Neural progenitor cell (in vitro differentiated cells): ENCODE measurements at regions not wholly inside any gene's neighbourhood (a gene's known extent, or its start where the extent isn't known, plus 50 kb on each side); places are given as distances from the start of the nearest gene placed in this dataset.

ENCODE experiments used
- DNase-seq: peaks from one replicate; pipeline ENCODE4 v3.0.0-alpha.2; 2016; ENCODE audit warnings: low spot score
- H2AFZ ChIP-seq: fragments of 200-600 bp; sonication (generic); replicated peaks from 2 replicates; pipeline ENCODE4 v1.6.1; 2016; ENCODE audit warnings: antibody characterized with exemption
- H3F3A ChIP-seq: fragments of 200-600 bp; sonication (generic); 2 replicates; pipeline ENCODE4 v1.6.1; 2016; ENCODE audit warnings: antibody characterized with exemption, low read depth
- H3K27ac ChIP-seq: fragments of 200-600 bp; sonication (generic); 2 replicates; pipeline ENCODE4 v1.5.1; 2016; ENCODE audit warnings: mild to moderate bottlenecking
- H3K27me3 ChIP-seq: fragments of 200-600 bp; sonication (generic); 2 replicates; pipeline ENCODE4 v1.6.1; 2016; ENCODE audit warnings: mild to moderate bottlenecking, moderate library complexity
- H3K36me3 ChIP-seq: fragments of 200-600 bp; sonication (generic); 2 replicates; pipeline ENCODE4 v1.5.1; 2016
- H3K4me1 ChIP-seq: fragments of 200-600 bp; sonication (generic); 2 replicates; pipeline ENCODE4 v1.6.1; 2016; ENCODE audit warnings: mixed run types
- H3K4me2 ChIP-seq: fragments of 200-600 bp; sonication (generic); 2 replicates; pipeline ENCODE4 v1.6.1; 2016
- H3K4me3 ChIP-seq: fragments of 200-600 bp; sonication (generic); 2 replicates; pipeline ENCODE4 v1.5.1; 2016
- H3K79me2 ChIP-seq: fragments of 200-600 bp; sonication (generic); 2 replicates; pipeline ENCODE4 v1.6.1; 2016; ENCODE audit warnings: low read depth
- H3K9ac ChIP-seq: fragments of 200-600 bp; sonication (generic); 2 replicates; pipeline ENCODE4 v1.6.1; 2016
- H3K9me3 ChIP-seq: fragments of 200-600 bp; sonication (generic); 2 replicates; pipeline ENCODE4 v1.5.1; 2016; ENCODE audit warnings: low read depth
- H4K20me1 ChIP-seq: fragments of 200-600 bp; sonication (generic); 2 replicates; pipeline ENCODE4 v1.6.1; 2016; ENCODE audit warnings: low read depth
- H3K27ac Mint-ChIP-seq: 3 replicates; pipeline ENCODE4 v1.8.0; 2021; ENCODE audit warnings: mixed read lengths
- H3K27me3 Mint-ChIP-seq: 2 replicates; pipeline ENCODE4 v1.8.0; 2022; ENCODE audit warnings: low read depth, mild to moderate bottlenecking, inconsistent platforms, moderate library complexity, mixed read lengths; ENCODE audit not compliant: insufficient read depth
- H3K36me3 Mint-ChIP-seq: 3 replicates; pipeline ENCODE4 v1.8.0; 2021; ENCODE audit warnings: mixed read lengths
- H3K4me1 Mint-ChIP-seq: 3 replicates; pipeline ENCODE4 v1.8.0; 2021; ENCODE audit warnings: mixed read lengths
- H3K4me3 Mint-ChIP-seq: 3 replicates; pipeline ENCODE4 v1.8.0; 2021; ENCODE audit warnings: mild to moderate bottlenecking, moderate library complexity, mixed read lengths
- H3K9me3 Mint-ChIP-seq: 3 replicates; pipeline ENCODE4 v1.8.0; 2020; ENCODE audit warnings: mixed read lengths
- EZH2 ChIP-seq: fragments of 200-600 bp; sonication (generic); IDR thresholded peaks from 2 replicates; pipeline ENCODE4 v1.6.1; 2017; ENCODE audit warnings: antibody characterized with exemption, mild to moderate bottlenecking, moderate library complexity
- EZH2phosphoT487 ChIP-seq: fragments of 200-600 bp; sonication (generic); IDR thresholded peaks from 2 replicates; pipeline ENCODE4 v1.6.1; 2017; ENCODE audit warnings: antibody characterized with exemption
- TF ChIP-seq, protein P1 (sequence below): fragments of 200-600 bp; sonication (generic); IDR thresholded peaks from 2 replicates; pipeline ENCODE4 v1.5.1; 2017; ENCODE audit warnings: antibody characterized with exemption, mild to moderate bottlenecking

DNA sequence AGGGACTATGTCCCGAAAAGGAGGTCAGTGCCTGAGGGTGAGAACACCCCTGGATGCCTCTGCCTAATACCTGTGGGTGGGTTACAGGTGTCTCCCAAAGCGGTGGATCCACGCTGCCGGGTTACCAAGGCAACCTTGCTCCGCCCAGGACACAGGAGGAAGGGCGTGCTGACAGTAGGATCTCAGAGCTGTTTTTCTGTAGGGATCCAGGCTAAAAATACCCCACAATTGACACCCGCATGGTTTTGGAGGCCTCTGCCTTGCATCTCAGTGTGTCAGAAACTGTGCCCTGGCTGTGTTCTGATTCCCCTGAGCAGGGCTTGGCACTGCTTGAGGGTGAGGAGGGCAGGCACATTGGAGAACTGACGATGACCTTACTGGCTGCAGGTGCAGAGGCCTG, 118.0 kb downstream of the IER5 start:
- no peak for DNase-seq
- no peak overlapping the region for H3K27ac ChIP-seq

DNA sequence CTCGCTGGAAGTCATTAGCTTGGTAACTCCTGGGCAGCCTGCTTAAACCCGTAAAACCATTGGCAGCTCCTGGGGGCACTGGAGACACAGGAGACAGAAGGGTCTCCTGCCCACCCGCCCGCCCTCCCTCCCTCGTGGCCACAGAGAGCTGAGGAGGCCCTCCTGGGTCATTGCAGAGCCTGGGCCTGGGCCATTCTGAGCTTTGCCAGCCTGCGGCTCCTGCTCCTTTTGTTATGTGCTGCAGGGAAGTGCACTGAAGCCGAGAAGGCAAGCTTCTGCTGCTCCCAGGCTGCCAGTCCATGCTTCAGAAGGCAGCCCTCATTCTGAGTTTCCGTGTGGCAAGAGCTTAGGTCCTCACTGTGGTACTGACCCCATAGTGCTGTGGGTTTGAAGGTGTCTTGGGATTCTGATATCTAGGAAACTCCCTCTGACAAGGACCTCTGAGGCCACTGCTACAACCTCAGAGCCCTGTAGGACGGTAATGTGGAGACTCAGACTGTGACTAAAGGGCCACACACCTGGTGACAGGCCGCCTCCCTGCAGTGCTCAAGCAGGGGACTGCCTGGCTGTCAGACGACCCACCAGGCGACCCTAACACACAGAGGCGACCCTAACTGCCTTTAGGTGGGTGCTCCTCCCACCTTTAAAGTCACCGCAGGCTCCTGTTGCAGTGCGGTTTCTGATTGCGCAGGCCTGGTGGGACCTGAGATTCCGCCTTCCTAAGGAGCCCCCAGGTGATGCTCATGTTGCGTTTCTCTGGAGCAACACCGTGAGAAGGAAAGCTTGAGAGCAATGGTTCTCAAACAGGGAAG, 118.7 kb downstream of the IER5 start:
- H3K27me3 Mint-ChIP-seq, result peaks cover 4% of the 10 kb centered on the region
- Histone ChIP-seq H3K36me3 (no peaks in the 10 kb centered on the region), H3K79me2 (no peaks in the 10 kb centered on the region), H3K4me1 (peaks cover 13% of the 10 kb centered on the region), H4K20me1 (no peaks in the 10 kb centered on the region), H3K9me3 (no peaks in the 10 kb centered on the region), H3K9ac (no peak overlapping the region), H3K27me3 (no peaks in the 10 kb centered on the region), H3F3A (no peaks in the 10 kb centered on the region), H3K4me3 (no peak overlapping the region), H3K4me2 (no peak overlapping the region), H3K27ac (no peak overlapping the region), H2AFZ (peak overlapping the region; percentile 64)
- TF ChIP-seq, protein P1, sequence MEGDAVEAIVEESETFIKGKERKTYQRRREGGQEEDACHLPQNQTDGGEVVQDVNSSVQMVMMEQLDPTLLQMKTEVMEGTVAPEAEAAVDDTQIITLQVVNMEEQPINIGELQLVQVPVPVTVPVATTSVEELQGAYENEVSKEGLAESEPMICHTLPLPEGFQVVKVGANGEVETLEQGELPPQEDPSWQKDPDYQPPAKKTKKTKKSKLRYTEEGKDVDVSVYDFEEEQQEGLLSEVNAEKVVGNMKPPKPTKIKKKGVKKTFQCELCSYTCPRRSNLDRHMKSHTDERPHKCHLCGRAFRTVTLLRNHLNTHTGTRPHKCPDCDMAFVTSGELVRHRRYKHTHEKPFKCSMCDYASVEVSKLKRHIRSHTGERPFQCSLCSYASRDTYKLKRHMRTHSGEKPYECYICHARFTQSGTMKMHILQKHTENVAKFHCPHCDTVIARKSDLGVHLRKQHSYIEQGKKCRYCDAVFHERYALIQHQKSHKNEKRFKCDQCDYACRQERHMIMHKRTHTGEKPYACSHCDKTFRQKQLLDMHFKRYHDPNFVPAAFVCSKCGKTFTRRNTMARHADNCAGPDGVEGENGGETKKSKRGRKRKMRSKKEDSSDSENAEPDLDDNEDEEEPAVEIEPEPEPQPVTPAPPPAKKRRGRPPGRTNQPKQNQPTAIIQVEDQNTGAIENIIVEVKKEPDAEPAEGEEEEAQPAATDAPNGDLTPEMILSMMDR, result no peak
- TF ChIP-seq EZH2phosphoT487, result no peak
- H3K27ac Mint-ChIP-seq, result no peak overlapping the region
- H3K36me3 Mint-ChIP-seq, result no peaks in the 10 kb centered on the region
- H3K9me3 Mint-ChIP-seq, result no peaks in the 10 kb centered on the region
- H3K4me3 Mint-ChIP-seq, result no peak overlapping the region
- DNase-seq, result no peak
- H3K4me1 Mint-ChIP-seq, result peaks cover 18% of the 10 kb centered on the region

More for the DNA sequence above, 118.0 kb downstream of the IER5 start:
- Histone ChIP-seq H2AFZ (peak overlapping the region; percentile 44), H3K79me2 (no peaks in the 10 kb centered on the region), H4K20me1 (no peaks in the 10 kb centered on the region), H3F3A (no peaks in the 10 kb centered on the region), H3K4me2 (no peak overlapping the region), H3K9ac (no peak overlapping the region), H3K27me3 (no peaks in the 10 kb centered on the region), H3K4me1 (peaks cover 13% of the 10 kb centered on the region), H3K4me3 (no peak overlapping the region), H3K36me3 (no peaks in the 10 kb centered on the region), H3K9me3 (no peaks in the 10 kb centered on the region)
- H3K27me3 Mint-ChIP-seq, result peaks cover 7% of the 10 kb centered on the region
- H3K36me3 Mint-ChIP-seq, result no peaks in the 10 kb centered on the region
- TF ChIP-seq EZH2 (no peak), EZH2phosphoT487 (no peak)
- TF ChIP-seq, protein P1, result no peak
- peaks cover 18% of the 10 kb centered on the region for H3K4me1 Mint-ChIP-seq
- no peak overlapping the region for H3K4me3 Mint-ChIP-seq
- H3K27ac Mint-ChIP-seq, result no peak overlapping the region
- no peaks in the 10 kb centered on the region for H3K9me3 Mint-ChIP-seq

DNA sequence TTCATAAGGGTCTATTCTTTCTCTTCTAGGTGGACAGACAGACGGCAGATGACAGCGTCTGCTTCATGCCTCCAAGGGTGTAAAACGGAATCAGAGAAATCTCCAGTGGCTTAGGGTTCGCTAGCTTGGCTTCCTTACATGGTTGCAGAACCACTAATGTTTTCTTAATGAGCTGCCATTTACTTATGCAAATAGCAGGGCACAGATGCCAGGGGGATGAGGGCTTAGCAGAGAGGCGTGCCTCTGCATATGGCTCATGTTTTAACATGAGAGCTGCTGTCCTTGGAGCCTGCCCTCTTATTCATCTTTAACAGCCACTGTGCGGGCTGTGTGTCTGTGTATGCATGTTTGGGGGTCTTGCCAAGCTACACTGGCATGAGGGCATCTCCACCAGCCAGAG, 119.6 kb downstream of the IER5 start:
- Mint-ChIP-seq H3K27ac (no peak overlapping the region), H3K36me3 (no peaks in the 10 kb centered on the region), H3K9me3 (no peaks in the 10 kb centered on the region), H3K4me3 (no peak overlapping the region), H3K27me3 (peaks cover 2% of the 10 kb centered on the region), H3K4me1 (peaks cover 18% of the 10 kb centered on the region)
- no peaks in the 10 kb centered on the region for H3K27me3 ChIP-seq
- no peak overlapping the region for H3K9ac ChIP-seq
- TF ChIP-seq EZH2phosphoT487, result no peak
- TF ChIP-seq, protein P1, result no peak
- no peak for TF ChIP-seq EZH2
- no peaks in the 10 kb centered on the region for H3K9me3 ChIP-seq
- H3F3A ChIP-seq, result no peaks in the 10 kb centered on the region
- no peak overlapping the region for H3K4me3 ChIP-seq
- no peaks in the 10 kb centered on the region for H3K36me3 ChIP-seq
- H3K79me2 ChIP-seq, result no peaks in the 10 kb centered on the region
- no peaks in the 10 kb centered on the region for H4K20me1 ChIP-seq
- H3K4me1 ChIP-seq, result peaks cover 13% of the 10 kb centered on the region
- H2AFZ ChIP-seq, result no peak overlapping the region
- no peak for DNase-seq
- no peak overlapping the region for H3K27ac ChIP-seq
- no peak overlapping the region for H3K4me2 ChIP-seq
